NCI-H1436 treated with DMSO at 0.1 percent for 48 hours (cell line): ENCODE measurements at regions not wholly inside any gene's neighbourhood (a gene's known extent, or its start where the extent isn't known, plus 50 kb on each side); places are given as distances from the start of the nearest gene placed in this dataset.
A peak's percentile ranks its signal among the peaks of the same experiment; 100 is the strongest.
"Not testable (repeated sequence)": the region's sequence is repeated elsewhere in the genome, so short reads cannot be mapped to it uniquely, and the experiment has no call there.

Source experiments
- DNase-seq: peaks from one replicate; lab custom pipeline; 2025; lab: John Stamatoyannopoulos, UW

DNA sequence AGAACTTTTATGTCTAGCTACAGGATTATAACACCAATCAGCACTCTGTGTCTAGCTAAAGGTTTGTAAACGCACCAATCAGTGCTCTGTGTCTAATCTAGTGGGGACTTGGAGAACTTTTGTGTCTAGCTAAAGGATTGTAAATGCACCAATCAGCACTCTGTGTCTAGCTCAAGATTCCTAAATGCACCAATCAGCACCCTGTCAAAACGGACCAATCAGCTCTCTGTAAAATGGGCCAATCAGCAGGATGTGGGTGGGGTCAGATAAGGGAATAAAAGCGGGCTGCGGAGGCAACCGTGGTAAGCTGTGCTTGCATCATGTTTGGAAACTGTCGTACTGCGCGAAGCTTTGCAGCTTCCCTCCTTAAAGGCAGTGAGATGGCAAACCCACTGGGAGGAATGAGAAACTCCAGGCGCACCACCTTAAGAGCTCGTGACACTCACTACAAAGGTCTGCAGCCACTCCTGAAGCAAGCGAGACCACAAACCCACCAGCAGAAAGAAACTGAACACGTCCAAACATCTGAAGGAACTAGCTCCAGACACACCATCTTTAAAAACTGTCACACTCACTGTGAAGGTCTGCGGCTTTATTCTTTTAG lies 112.1 kb upstream of the DUSP22 start:
- not testable (repeated sequence) for DNase-seq

DNA sequence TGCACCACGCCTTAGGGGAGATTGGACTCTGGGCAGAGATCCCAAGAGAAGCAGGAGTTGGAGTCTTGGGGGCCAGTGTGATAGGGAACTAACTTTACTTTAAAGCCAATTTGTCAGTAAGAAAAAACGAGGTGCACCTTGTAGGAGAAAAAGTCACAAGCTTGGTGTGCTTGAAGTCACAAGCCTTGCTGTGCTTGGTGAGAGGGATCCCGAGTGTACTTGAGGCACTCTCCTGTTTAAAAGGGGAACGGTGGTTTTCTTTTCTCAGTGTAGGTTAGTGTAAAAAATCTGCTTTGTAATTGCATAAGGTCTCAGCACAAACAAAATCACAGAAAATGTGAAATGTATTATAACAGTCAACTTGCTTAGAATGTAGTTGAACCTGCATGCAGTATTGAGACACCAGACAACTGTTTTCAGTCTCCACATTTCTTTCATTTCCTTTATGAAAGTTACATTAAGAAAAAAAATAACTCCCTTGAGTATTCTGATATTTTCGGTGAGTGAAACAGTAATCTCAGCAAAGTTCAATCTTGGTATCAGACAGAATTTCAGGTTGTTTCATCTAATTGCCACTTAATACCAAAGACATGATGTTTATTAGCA lies 111.1 kb upstream of the DUSP22 start:
- no peak for DNase-seq

DNA sequence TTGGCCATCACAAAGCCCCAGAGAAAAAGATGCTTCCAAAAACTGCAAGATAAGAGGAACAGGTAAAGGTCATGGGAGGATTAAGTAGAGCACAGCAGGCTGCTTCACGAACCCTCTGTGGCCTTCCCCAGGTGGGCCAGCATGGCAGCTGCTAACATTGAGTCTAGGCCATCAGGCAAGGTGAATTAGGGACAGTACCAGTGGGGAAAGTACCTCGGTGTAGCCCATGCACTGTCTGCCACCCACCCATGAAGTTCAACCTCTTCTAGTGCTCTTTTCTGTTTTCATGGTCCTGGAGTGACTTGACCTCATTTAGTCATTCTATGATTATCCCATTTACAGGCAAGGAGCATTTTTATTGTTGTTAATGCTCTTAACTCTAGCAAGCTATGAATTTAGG lies 108.6 kb upstream of the DUSP22 start:
- DNase-seq: no peak

DNA sequence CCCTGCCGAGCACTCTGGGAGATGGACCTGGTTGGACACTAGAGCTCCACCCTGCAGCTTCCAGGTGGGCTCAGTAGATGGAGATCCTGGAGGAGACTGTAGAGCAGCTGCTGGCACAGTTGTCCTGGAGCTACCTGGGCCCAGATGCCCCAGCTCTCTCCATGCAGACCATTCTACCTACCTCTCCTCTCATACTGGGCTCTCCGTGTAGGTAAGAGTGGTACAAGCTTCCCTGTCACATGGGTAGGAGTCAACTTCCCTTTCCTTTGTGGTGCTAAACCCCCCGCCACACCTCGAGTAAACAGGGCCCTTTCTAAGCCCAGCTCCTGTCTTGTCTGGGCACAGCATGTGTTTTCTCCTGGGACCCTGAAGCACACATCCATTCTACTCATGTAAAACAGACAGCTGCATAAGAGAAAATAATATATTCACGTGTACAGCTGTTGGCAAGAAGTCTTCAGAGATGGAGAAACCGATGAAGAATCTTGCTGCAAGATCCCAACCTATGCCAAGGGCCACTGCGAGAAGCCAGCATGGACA lies 108.1 kb upstream of the DUSP22 start:
- no peak for DNase-seq

DNA sequence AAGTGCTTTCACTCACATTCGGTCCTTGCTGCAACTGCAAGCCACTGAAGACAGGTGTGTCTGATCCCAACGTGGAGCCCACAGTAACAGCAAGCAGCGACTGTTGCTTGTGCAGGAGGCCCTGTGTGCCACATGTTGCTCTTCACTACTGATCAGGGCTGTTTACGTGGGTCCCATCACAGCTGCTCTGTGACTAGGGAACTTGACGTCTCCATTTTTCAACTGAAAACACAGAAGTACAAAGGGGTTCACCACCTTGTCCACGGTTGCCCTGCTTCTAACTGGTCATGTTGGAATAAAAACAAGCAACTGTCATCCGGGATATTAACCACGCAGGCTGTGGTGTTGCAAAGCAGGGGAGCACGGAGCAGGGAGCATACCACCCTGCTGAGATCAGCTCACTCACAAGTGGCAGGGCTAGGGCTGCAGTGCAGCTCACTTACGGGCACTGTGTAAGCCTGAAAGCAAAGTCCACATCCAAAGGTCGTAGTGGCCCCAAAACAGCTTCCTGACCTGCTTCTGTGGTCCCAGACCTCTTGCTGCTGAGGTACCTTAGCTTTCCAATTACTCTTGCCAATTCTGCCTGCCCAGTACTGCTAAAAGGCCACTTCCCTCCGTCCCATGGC lies 105.8 kb upstream of the DUSP22 start:
- DNase-seq: no peak

DNA sequence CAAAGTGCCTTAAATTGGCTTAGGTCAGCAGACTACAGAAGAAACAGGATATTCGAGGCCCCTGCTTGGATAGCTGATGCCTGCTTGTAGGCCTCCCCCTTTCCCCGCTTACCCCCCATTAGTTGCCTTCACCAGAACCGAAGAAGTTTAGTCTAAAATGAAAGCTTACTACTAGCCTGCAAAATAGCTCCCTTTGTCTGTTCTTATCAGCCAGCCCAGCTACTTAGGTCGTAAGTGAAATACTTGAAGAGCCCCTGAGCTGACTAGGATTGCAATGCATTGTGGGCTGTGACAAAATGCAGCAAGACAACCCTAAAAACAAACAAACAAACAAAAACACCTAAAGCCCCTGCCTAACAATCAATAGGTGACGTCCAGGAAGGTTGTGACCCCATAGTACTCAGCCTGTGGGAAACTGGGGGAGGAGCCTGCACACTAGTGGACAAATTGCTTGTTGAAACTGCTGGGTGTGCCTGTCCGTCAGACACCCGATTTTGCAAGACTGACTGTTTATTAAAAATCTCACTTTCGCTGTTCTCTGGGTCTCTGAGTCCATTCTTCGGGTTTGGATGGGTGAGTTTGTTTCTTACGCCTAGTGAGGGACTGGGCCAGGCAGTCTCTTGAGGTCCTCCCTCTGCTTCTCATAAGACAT lies 105.0 kb upstream of the DUSP22 start:
- no peak for DNase-seq

DNA sequence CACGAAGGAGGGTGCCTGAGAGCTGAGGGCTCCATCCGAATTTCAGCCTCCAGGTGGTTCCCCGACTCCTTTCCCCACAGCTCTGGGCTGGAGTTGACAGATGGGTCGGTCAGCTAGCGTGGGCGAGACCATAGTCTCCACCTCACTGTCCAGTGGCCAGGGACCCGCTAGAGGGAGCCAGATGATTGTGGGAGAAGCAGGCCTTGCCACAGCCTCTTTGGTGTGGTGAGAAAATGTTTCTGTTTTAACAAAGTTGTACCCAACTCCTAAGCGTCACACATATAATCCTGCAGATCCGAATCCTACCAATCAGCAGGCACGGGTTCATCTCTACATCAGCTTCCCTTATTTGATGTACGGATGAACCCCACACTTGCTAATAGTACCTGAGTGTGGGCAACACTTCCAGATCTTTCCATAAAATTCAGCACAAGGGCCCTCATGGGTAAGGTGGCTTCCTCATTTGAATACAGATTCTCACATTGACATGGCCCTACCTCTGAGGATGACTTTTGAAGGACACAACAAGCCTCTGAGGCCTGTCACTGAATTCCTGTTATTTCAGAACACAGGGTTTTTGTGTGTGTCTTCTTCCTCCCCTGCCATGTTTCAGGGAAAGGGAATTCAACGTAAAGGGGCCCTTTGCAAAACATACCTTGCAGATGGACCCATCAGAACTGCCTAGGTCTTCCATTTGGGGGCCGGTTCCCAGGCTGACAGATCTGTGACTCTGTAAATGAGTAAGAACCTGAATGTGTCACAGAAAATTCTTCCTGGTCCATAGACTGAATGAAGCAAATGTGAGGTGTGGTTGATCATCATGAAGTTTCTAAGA lies 103.2 kb upstream of the DUSP22 start:
- DNase-seq: peak; percentile 6

DNA sequence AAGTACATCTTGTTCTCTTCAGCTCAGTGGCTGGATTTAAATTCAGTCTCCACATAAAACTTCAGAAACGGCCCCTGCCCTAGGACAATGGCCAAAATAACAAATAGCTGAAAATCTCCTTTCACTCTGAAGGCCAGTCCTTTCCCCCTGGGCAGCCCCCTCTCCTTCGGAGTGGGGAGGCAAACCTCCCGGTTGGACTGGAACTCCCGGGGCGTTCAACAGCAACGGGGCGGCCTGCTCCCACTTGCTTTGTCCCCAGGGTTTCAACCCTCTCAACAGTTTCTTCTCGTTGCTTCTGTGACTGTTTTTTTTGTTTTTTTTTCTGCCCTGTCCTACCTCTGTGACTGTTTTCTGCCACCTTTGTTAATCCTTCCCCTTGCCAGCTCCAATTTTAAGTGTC lies 102.6 kb upstream of the DUSP22 start:
- no peak for DNase-seq

DNA sequence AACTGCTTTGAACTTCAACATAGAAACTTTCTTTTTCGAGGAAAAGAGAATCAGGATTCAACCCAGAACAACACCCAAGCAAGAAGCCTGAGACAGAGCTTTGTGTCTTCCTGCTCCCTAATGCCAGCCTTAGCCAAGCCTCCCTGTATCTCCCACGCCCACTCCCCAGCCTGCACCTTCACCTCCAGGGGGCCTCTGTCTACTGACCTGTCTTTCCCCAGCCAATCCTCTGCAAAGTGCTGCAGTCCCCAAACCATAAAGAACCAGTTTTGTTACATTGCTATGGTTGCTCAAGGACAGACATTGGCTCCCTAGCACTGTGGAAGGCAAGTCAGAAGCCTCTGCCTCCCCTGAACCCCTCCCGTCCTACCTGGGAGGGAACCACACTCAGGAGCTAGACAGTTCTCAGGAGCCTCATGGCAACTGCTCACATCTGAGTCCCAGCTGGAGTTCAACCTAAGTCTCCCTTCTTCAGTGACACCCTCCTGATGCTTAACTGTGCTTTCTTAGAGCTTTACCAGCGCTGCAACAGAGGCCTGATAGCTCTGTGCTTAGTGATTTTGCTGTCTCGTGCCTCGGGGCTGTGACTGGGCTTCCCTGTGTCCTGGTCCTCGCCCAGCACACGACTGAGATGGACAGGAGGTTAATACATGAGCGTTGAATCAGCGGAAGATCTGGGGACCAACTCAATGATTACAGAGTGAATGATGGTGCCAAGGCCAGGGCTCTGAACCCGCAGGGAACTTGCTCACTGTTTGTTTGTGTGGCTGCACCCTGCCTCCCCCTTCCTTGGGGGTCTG lies 101.5 kb upstream of the DUSP22 start:
- no peak for DNase-seq

DNA sequence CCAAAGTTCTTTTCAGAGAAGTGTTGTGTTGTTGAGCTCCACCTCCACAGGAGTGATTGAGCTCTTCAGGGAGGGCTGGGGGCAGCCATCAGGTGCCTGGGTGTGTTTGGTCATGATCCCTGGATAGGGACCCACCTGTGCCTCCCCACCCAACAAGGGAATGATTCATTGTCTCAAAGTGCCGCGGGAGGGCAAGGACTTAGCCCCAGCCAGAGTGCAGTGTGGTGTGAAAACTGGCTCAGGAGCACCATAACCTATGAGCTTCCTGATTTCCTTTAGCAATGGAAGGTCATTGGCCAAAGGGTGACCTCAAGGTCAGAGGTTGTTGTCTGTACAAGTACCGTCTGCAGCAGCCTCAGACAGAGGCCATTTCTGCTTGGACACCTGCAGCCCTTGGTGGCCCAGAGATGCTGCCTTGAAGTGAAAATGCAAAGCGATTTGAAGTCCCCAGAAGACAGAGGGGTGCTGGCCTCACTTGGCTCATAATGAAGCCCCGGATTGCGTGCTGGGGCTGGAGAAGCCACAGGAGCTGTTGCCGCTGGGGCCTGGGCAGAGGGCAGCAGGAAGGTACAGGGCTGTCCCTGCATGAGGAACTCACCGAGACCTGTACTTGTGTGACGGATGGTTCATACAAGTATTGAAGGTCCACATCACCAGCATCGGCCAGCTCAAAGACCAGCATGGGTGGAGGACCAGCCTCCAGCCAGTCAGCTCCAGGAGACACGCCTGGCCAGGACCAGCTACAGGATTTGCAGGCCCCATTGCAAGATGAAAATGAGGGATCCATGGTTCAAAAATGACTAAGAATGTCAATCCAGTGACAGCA lies 100.6 kb upstream of the DUSP22 start:
- DNase-seq: no peak

DNA sequence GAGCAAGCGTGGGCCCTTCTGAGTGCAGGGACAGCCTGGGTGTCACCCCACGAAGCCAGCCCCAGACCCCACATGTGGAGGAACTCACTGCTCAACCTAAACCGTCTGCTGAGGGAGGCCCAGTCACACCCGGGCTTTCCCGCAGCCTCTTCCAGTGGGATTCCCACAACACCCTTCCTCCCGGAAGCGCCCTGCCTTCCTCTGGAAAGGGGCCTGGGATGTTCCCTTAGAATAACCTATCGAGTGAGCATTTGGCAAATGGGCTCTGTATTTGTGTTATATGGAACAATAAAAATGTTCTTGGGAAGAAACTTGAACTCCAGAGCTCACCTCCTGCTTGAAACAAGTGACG lies 100.0 kb upstream of the DUSP22 start:
- no peak for DNase-seq

DNA sequence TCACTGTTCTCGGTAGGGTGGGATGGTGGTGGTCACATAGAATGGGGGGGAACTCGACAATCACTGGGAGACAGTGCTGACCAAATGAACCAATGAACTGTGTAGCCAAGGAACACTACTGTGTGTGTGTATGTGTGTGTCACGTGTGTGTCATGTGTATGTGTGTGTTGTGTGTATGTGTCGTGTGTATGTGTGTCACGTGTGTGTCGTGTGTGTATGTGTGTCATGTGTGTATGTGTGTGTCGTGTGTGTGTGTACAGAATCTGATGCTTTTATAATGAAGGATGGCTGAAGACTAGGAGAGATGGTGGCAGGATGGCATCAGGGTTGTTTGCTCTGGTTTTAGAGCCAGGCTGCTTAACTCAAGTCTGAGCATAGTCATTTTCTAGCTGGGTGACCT lies 99.1 kb upstream of the DUSP22 start:
- DNase-seq: no peak

DNA sequence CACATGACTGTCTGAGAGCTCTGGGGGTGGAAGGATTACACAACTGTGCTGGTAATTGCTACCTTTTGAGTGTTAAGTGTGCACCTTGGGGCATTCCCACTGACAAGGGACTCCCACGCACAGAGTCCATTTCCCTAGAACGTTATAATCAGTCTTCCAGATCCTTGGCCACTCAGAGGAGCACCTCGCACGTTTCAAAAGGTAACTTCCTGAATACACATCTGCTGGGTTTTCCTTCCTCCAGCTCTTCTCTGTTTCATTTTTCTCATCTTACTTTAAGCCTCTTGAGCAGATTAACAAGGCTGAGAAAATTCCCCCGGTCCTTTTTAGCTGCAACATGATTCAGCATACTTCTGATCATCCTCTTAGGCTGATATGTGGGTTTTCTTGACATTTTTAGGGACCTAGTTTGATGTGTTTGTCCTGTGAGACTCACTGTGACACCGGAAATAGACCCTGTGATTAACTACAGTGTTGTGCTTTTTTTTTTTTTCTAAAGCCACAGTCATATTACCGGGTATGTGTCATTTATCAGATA lies 98.4 kb upstream of the DUSP22 start:
- no peak for DNase-seq

DNA sequence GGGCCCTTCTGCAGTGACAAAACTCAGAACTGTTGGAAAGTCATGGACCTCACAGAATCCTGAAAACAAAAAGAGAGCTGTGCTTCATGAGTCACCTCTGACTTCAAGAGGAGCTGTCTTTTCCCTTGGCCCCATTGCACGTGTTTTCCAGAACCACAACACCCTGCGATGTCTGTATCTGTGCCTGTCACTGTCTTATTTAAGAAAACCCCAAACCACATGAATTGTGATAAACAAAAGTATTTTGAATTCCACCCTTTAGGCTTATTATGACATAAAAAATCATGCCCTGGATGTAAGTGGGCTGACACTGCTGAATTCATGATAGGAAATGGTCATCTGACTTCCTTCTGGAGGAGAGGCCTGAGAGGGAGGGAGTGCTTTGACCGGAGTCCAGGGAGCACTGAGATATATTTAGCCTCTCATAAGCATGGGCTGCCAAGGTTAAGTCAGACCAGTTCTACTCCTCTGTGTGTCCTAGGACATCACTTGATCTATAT lies 96.4 kb upstream of the DUSP22 start:
- no peak for DNase-seq

DNA sequence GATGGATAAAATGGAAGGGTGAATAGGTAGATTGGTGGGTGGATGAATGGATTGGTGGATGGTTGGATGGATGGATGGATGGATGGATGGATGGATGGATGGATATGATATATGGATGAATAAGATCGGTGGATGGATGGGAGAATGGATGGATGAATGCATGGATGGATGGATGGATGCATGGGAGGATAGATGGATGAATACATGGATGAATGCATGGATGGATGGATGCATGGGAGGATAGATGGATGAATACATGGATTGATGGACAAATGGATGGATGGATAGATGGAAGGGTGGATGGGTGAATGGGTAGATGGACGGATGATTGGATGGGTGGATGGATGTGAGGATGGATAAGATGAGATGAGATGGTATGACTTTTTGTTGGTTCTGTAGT lies 95.7 kb upstream of the DUSP22 start:
- no peak for DNase-seq

DNA sequence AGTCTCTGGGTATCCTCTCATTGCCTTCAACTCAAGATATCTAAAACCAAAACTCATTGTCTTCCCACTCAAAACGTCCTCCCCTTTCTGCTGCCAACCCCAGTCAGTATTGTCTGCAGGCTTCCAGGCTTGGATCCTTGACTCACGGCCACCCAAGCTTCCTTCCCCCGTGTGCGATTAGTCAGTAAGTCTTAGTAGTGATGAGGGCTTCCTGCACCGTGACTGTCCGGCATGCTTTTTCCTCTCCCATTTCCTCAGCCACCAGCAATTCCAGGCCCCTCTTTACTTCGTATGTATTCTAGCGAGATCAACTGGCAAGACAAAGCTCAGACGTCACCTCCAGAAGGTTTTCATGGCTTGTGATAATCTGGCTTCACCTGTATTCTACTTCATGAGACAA lies 88.6 kb upstream of the DUSP22 start:
- no peak for DNase-seq

DNA sequence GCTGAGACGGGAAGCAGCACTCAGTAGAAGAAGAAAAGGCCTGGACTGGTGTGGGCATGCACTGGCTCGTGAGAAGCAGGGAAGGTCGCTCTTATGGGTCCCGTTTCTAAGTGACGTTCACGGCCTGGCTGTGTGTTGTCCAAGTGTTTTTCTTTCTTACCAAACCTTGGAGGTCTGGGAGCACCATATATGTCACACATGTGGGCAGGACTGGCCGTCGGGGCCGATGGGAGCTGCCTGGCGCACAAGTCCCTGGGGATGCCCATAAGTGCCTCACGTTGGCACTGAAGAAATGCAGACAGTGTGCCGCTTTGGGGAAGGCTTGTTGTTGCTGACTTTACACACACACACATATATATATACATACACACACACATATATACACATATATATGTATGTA lies 86.0 kb upstream of the DUSP22 start:
- DNase-seq: no peak

DNA sequence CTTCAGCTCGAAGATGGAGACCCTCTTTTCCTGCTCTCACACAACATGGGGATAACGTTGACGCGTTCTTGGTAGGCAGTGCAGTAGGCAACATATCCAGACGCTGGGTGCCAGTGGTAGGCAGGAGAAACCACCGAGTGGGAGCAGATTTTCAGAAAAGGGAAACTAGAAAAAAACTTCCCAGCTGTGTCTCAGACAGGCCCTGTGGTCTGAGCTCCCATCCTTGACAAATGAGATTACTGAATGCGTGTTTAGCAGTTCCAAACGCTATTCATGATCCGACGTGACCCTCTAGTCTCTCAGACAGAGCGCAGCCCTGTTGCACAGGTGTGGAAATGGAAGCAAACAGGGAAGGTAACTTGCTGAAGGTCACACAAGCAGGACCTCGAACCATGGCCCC lies 83.9 kb upstream of the DUSP22 start:
- DNase-seq: no peak

DNA sequence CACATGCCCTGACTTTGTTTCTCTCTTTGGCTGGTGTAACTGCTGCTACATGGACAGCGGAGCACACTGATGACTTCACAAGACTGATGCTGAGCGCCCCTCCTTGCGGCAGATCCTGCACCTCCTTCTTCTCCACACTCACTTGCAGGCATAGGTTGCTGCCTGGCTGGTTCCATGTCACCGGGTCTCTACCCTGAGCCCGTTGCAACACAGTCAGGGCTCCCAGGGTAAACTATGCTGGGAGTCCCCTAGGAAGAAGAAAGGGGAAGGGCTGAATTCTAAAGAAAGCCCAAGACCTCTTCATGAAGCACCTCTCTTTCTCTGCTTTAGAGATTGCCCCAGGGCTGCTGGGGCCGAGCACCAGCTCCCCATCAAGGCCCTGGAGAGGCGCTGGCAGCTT lies 83.3 kb upstream of the DUSP22 start:
- DNase-seq: no peak
